Tibial nerve (tissue), 4 donors: ENCODE measurements at regions not wholly inside any gene's neighbourhood (a gene's known extent, or its start where the extent isn't known, plus 50 kb on each side); places are given as distances from the start of the nearest gene placed in this dataset.

Source experiments
- EP300 ChIP-seq, 2 donors: sonication (generic); formaldehyde crosslinking; IDR thresholded peaks; one replicate each; pipeline ENCODE4 v1.6.1; 2017; ENCODE audit warnings: antibody characterized with exemption in 2 of 2, mild to moderate bottlenecking in 1 of 2
- POLR2A ChIP-seq, 2 donors: fragments of 450-650 bp; IDR thresholded peaks; one replicate each; pipeline ENCODE4 v1.6.1; 2017; ENCODE audit warnings: antibody characterized with exemption in 2 of 2, mild to moderate bottlenecking in 2 of 2, moderate library complexity in 2 of 2
- TF ChIP-seq, protein P1 (sequence below), 5 experiments: fragments of 200-600 bp in 3 of 5; fragments of 450-650 bp in 2 of 5; sonication (generic) in 3 of 5; IDR thresholded peaks; one replicate each; pipeline ENCODE4 v1.5.1; 2016 to 2019; ENCODE audit warnings: antibody characterized with exemption in 5 of 5, mild to moderate bottlenecking in 3 of 5, moderate library complexity in 2 of 5

DNA sequence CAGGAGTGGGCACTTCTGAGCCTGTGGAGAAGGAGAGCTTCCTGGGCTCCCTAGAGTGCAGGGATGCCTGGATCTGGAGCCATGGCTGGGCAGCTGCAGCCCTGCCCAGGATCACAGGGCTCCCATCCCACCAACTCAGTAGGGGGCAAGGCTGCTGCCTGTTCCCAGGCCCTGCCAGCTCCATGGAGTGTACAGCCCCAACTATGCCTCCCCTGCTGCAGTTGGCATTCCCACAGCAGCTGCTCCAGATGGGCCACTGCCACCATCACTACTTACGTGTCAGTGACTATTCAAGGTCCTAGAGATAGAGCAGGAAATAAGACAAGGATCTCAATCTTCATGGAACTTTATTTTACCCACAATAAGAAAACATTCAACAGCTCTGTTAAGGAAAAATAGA is 107.1 kb upstream of the TNPO1 start:
- TF ChIP-seq, protein P1, sequence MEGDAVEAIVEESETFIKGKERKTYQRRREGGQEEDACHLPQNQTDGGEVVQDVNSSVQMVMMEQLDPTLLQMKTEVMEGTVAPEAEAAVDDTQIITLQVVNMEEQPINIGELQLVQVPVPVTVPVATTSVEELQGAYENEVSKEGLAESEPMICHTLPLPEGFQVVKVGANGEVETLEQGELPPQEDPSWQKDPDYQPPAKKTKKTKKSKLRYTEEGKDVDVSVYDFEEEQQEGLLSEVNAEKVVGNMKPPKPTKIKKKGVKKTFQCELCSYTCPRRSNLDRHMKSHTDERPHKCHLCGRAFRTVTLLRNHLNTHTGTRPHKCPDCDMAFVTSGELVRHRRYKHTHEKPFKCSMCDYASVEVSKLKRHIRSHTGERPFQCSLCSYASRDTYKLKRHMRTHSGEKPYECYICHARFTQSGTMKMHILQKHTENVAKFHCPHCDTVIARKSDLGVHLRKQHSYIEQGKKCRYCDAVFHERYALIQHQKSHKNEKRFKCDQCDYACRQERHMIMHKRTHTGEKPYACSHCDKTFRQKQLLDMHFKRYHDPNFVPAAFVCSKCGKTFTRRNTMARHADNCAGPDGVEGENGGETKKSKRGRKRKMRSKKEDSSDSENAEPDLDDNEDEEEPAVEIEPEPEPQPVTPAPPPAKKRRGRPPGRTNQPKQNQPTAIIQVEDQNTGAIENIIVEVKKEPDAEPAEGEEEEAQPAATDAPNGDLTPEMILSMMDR (IDR thresholded peaks at IDR 0.05): no peak
- TF ChIP-seq POLR2A (IDR thresholded peaks at IDR 0.05) (no peak), EP300 (IDR thresholded peaks at IDR 0.05) (no peak)
